NCI-H446 (cell line): ENCODE measurements at regions not wholly inside any gene's neighbourhood (a gene's known extent, or its start where the extent isn't known, plus 50 kb on each side); places are given as distances from the start of the nearest gene placed in this dataset.

Experiments used
- DNase-seq, 2 experiments: peaks; one replicate each; lab custom pipeline; 2025; lab: John Stamatoyannopoulos, UW

- DNase-seq = no peak
Measured at GRCh38 chr2:104531122-104531521, 322.8 kb upstream of the POU3F3 start.

DNA sequence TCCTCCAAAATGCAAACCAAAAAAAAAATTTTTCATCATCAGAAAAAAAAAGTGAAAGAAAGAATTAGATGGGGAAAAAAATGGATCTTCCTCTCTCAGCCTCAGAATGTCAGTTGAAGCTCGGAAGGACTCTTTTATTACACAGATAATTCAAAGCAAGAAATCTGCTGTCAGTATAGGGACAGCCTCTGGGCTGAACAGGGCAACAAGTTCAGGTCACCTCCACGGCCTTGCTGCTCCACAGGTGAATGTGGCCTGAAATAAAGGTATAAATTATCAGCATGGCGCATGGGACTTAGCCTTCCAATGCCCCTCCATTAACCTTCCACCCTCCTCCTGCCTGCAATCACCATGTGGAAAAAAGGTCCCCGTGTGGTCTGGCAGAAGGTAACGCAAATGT, 316.8 kb upstream of the POU3F3 start:
- DNase-seq = no peak

GRCh38 chr2:104538077-104538476, 315.8 kb upstream of the POU3F3 start:
- DNase-seq = no peak

GRCh38 chr2:104539649-104540048, 314.3 kb upstream of the POU3F3 start:
- DNase-seq = no peak

GRCh38 chr2:104545055-104545454, 308.9 kb upstream of the POU3F3 start:
- DNase-seq = no peak

- DNase-seq = no peak
Measured at GRCh38 chr2:104546537-104546936, 307.4 kb upstream of the POU3F3 start.

DNA sequence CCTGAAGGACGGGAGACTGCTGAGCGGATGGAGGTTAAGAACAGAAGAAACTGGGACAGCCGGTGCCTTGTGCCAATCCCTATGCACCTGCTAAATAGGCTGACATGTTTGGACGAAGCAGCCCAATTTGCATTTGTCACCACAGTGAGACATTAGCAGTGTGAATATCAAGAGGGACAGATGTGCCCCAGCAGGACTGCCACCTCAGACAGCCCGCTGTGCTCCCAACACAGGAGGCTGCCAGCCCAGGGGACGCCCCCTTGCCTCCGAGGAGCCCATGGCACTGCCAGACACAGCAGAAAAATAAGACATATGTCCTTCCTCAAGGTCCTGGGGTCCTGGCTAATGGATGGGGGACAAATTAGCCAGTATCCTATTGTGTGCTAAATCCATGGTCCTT, 306.7 kb upstream of the POU3F3 start:
- no peak for DNase-seq

DNA sequence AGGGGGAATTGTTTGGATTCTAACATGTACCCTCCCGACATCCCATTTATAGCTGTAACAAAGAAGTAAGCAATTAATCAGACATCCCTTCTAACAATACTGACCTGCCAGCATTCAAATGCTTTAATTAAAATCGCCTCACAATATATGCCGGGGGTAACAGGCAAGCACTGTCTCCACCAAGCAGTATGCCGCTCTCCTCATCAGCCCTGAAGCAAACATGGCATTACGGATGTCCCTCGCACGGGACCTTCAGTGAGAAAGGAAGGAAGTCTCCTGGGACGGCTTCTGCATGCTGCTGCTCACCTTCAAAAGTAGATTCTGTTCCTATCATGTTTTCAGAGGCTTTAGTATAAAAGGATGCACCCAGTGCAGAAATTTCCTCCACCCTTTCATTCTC, 292.7 kb upstream of the POU3F3 start:
- DNase-seq = no peak

DNA sequence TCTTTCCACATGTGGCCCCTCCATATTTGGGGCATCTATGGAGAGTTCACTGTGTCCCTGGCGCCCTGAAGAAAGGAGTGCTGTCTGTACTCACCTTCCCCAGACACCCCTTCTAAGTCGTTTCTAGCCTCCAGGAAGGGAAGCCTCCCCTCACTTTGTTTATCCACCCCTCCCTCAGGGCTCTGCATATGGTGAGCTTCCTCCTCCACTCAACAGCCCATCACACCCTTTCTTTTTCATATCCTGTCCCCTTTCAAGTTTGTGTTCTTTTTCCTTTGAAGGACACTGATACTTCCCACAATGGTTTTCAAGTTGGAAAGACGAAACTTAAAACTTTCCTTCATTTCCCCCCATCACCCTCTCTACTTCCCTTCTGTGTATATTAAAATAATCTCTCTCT, 291.4 kb upstream of the POU3F3 start:
- DNase-seq = no peak

DNA sequence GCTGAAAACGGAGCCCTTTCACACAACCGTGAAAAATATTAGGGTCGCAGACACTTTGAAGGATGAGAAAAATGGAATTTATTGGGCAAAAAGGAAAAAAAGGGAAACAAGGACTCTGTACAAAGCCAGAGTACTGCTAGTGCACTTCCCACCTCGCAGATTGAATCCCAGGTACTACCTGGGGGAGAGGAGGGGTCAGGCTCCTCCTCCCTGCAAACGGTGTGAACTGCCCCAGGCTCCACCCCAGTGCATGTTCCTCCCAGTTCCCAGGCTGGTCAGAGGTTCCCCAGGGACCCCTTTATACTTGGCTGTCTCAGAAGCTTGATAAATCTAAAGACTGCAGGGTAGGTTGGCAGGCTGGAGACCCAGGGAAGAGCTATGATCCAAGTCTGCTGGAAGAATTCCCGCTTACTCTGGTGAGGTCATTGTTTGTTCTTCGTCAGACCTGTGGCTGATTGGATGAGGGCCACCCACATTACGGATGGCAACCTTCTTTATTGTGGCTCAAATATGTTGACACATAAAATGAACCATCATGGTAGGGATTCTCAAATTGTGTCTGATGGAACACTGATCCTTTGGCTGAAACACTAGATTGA, 290.4 kb upstream of the POU3F3 start:
- DNase-seq = peak in 1 of 2 experiments; percentile 29

DNA sequence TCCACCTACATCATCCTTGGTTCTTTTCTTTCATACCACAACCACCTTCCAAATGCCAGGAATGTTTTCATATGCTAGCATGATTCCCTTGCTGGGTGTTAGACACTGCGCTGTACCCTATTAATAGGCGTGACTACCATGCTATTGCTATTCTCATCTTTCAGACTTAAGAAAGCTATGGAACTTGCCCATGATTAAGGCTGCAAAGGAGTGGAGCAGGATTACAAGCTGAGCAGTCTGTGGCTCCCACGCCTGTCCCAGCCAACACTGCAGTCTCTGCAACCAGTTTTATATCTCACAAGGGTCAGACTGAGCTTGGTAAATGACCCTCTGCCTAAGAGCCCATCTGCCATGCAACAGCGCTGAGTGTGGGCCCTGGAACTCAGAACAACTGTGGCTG, 285.7 kb upstream of the POU3F3 start:
- DNase-seq = no peak

- no peak for DNase-seq
Measured at GRCh38 chr2:104570259-104570658, 283.7 kb upstream of the POU3F3 start.

DNA sequence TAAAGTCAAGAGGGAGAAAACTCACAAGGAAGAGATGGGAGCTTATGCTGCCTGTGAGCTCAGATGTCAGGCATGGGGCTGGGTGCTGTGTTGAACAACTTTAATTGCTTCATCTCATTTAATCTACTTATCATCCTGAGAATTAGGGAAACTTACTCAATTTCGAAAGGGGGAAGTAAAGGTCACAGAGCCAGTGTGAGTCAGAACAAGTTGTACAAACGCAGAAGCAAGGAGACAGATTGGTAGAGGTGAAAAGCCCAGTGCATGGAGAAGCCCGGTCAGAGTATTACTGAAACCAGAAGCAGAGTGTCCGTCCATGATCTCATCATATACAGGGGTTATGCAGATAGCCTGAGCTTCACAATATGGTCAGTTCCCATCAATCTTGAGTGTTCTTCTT, 281.1 kb upstream of the POU3F3 start:
- DNase-seq = no peak

- DNase-seq = no peak
Measured at GRCh38 chr2:104574367-104574766, 279.5 kb upstream of the POU3F3 start.

DNA sequence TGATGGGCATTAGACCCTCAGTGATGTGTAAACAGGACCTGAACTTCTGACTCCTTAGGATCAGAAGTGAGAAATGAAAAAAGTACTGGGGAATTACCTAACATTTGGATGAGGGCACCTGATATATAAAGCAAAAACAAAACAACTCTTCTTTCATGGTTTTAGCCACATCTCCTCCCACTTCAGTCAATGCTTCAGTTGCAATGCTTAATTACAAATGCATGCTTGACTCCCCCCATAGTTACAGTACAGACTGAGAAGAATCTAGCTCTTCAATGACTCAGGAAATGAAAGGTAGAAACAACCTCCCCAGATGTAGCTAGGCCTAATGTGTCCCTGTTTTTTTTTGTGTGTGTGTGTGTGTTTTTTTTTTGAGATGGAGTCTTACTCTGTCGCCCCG, 276.8 kb upstream of the POU3F3 start:
- no peak for DNase-seq

GRCh38 chr2:104582471-104582870, 271.4 kb upstream of the POU3F3 start:
- no peak for DNase-seq

- DNase-seq = no peak
Measured at GRCh38 chr2:104583811-104584210, 270.1 kb upstream of the POU3F3 start.

DNA sequence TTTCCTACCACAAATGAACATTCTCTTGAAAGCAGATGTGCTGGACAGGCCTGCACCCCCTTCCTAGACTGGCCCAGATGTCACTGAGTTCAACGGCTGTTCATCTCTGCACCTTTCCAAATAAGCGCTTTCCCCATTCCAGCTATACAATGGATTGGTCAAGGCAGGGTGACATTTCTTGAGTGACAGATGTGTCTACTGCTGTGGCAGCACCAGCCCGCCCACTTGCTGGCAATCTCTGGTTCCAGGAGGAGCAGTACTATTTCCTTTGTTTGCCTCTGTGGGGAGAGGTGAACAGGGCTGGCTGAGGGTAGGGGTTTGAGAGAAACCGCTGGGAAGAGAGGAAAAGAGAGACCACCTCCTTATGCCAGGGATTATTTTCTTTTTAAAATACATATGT, 269.5 kb upstream of the POU3F3 start:
- no peak for DNase-seq

GRCh38 chr2:104595576-104595975, 258.3 kb upstream of the POU3F3 start:
- no peak for DNase-seq

DNA sequence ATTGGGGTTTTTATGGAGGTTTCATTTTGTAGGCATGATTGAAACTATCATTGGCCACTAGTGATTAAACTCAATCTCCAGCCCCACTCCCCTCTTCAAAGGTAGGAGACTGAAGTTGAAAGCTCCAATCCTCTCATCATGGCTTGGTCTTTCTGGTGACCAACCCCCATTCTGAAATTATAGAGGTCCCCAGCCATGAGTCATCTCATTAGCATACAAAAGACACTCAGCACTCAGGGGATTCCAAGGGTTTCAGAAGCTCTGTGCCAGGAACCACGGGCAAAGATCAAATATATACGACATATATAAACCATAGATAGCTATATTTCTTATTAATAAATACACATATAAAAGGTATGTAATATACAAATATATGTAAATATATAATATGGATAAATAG, 256.0 kb upstream of the POU3F3 start:
- no peak for DNase-seq

DNA sequence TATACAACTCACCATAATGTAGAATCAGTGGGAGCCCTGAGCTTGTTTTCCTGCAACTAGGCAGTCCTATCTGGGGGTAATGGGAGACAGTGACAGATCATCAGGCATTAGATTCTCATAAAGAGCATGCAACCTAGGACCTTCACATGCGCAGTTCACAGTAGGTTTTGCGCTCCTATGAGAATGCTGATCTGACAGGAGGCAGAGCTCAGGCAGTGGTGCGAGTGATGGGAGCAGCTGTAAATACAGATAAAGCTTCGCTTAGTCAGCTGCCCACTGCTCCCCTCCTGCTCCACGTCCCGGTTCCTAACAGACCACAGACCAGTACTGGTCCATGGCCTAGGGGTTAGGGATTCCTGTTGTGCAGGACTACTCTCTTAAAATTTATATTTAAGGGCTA, 255.3 kb upstream of the POU3F3 start:
- no peak for DNase-seq

DNA sequence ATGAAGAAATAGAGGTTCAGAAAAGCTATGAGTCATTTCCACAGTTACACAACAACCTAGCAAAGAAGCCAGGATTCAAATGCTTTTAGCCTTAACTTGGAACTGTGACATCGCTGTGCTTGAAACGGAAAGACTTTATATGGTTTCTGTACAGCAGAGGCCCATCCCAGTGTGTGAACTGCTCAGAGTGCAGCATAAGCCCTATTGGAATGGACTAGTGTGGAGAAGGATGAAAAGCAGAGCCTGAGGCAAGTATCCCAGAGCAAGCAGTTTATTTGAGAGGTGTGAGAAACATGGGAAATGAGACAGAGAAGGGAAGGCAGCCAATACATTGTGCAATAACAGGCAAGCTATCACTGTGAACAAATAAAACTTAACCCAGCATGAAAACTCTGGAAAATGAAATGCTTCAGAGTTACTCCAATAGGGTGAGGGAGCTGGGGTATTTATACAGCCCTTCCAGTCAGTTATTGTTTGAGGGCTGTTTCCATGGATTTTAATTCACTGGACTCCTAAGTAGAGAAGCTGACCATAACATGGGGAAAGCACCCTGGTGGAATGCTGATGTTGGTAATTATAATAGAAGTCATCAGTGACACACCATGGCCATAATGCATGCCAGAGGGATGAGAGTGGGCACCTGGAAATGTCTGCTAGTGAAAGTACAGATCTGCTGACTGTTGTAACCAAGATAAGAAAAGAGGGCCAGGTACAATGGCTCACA, 254.0 kb upstream of the POU3F3 start:
- DNase-seq = no peak

DNA sequence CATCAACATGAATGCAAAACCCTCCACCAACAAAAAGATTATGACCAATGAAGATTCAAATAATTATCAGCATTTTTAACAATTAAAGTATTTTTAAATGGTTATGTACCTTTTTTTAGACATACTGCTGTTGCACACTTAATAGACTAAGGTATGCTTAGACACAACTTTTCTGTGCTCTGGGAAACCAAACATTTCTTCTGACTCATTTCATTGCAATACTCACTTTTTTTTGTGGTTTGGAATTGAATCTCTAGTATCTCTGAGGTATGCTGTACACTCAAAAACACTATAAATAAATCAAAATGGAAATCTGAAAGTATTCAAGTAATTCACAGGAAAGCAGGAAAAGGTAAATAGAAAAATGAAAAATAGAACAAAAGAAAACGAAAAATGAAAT, 247.9 kb upstream of the POU3F3 start:
- no peak for DNase-seq

DNA sequence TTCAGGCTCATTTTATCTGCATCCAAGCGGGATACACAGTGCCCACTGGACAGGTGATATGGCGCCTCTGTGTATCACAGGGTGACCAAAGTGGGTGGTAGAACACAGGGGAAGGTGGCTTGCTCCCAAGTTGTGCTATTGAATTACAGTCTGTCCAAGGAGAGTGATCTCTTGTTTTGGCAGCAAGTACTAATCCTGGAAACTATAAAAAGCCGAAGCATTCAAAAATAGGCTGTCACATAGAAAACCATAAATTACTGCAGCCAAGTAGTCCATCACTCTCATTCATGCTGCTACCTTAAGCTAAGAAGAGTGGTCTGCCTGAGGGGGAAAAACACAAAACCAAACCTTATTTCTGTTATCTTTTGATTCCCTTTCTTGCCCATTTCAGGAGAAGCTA, 237.1 kb upstream of the POU3F3 start:
- no peak for DNase-seq
